GM12878 (cell line): ENCODE measurements at regions not wholly inside any gene's neighbourhood (a gene's known extent, or its start where the extent isn't known, plus 50 kb on each side); places are given as distances from the start of the nearest gene placed in this dataset.
"Not testable (repeated sequence)": the region's sequence is repeated elsewhere in the genome, so short reads cannot be mapped to it uniquely, and the experiment has no call there.

ENCODE experiments used
- ATAC-seq: fragments of 200-7000 bp; cut with Tn5 transposase; 3 replicates; pipeline ENCODE4 v1.9.1; 2020; ENCODE audit warnings: mild to moderate bottlenecking, moderate library complexity
- BruUV-seq: library from RNA; stranded (reverse); fragments of 400-500 nt; replicated peaks from 2 replicates; lab custom pipeline; 2021; lab: Mats Ljungman, UMichigan
- CTCF ChIA-PET: fragments of 300-600 bp; sonication (Branson Sonifier 250); formaldehyde crosslinking; extraction: SDS; loops from one replicate; lab custom pipeline; 2021; ENCODE audit warnings: inconsistent platforms; lab: Yijun Ruan, JAX
- POLR2A ChIA-PET: fragments of 350-600 bp; formaldehyde crosslinking; extraction: SDS; loops from one replicate; lab custom pipeline; 2021; ENCODE audit warnings: inconsistent platforms; lab: Charles Lee
- RAD21 ChIA-PET: fragments of 300-600 bp; sonication (Branson Sonifier 250); formaldehyde crosslinking; loops from one replicate; lab custom pipeline; 2023; ENCODE audit warnings: antibody characterized with exemption; ENCODE audit not compliant: unreplicated experiment; lab: Charles Lee
- SMC1A ChIA-PET: fragments of 300-600 bp; sonication (Branson Sonifier 250); formaldehyde crosslinking; loops from one replicate; lab custom pipeline; 2023; ENCODE audit not compliant: unreplicated experiment, uncharacterized antibody; lab: Charles Lee
- DNase-seq: peaks from one replicate; pipeline ENCODE4 v3.0.0-alpha.2; 2011; ENCODE audit warnings: low read depth, low spot score
- FAIRE-seq: peaks from 3 replicates; lab custom pipeline; 2011; peaks lifted over from hg19 to GRCh38; lab: Jason Lieb, UNC
- H2AFZ ChIP-seq: 2 replicates; pipeline ENCODE4 v1.6.0; 2011; ENCODE audit warnings: low read depth, low read length, control low read depth; ENCODE audit not compliant: control insufficient read depth
- H3K27ac ChIP-seq: 2 replicates; pipeline ENCODE4 v1.5.1; 2011; ENCODE audit warnings: control low read depth; ENCODE audit not compliant: control insufficient read depth, insufficient read depth
- H3K27me3 ChIP-seq, 2 experiments: replicated peaks in 1 of 2; 2 replicates each; pipeline versions ENCODE4 v1.6.0 to v1.6.1; 2011; ENCODE audit warnings: low read length in 1 of 2; ENCODE audit not compliant: control insufficient read depth in 2 of 2, insufficient read depth in 2 of 2
- H3K36me3 ChIP-seq, 2 experiments: 2 replicates each; pipeline ENCODE4 v1.5.1; 2011; ENCODE audit warnings: low read length in 1 of 2; ENCODE audit not compliant: control insufficient read depth in 2 of 2, insufficient read depth in 2 of 2
- H3K4me1 ChIP-seq: 2 replicates; pipeline ENCODE4 v1.6.1; 2011; ENCODE audit warnings: mild to moderate bottlenecking, low read length, moderate library complexity, mixed read lengths; ENCODE audit not compliant: control insufficient read depth, insufficient read depth
- H3K4me2 ChIP-seq: 2 replicates; pipeline ENCODE4 v1.6.0; 2011; ENCODE audit warnings: control low read depth; ENCODE audit not compliant: control insufficient read depth, insufficient read depth
- H3K4me3 ChIP-seq: fragments of 200-600 bp; sonication (generic); 2 replicates; pipeline ENCODE4 v1.5.1; 2016
- H3K79me2 ChIP-seq: 2 replicates; pipeline ENCODE4 v1.6.0; 2011; ENCODE audit warnings: low read length; ENCODE audit not compliant: control insufficient read depth, insufficient read depth
- H3K9ac ChIP-seq: 2 replicates; pipeline ENCODE4 v1.8.0; 2011; ENCODE audit warnings: low read length, control low read depth, mixed read lengths; ENCODE audit not compliant: control insufficient read depth, insufficient read depth
- H3K9me3 ChIP-seq: replicated peaks from 3 replicates; pipeline ENCODE4 v1.5.1; 2011; ENCODE audit warnings: mild to moderate bottlenecking, low read length; ENCODE audit not compliant: control insufficient read depth, insufficient read depth
- H4K20me1 ChIP-seq: 2 replicates; pipeline ENCODE4 v1.6.0; 2011; ENCODE audit not compliant: control insufficient read depth, insufficient read depth
- BCL11A ChIP-seq: IDR thresholded peaks from 2 replicates; pipeline ENCODE4 v1.6.1; 2011; ENCODE audit warnings: low read depth, low read length
- CREM ChIP-seq: IDR thresholded peaks from 2 replicates; pipeline ENCODE4 v1.6.1; 2014; ENCODE audit warnings: antibody characterized with exemption, low read depth
- ESRRA ChIP-seq: IDR thresholded peaks from 2 replicates; pipeline ENCODE4 v1.6.1; 2012; ENCODE audit warnings: mild to moderate bottlenecking, low read length, improper control_type of control experiment
- EZH2 ChIP-seq: IDR thresholded peaks from 2 replicates; pipeline ENCODE4 v1.6.1; 2012; ENCODE audit warnings: low read depth, mild to moderate bottlenecking, control low read depth, inconsistent platforms, low read length, borderline replicate concordance; ENCODE audit not compliant: control insufficient read depth
- IRF4 ChIP-seq: IDR thresholded peaks from 2 replicates; pipeline ENCODE4 v1.6.1; 2011; ENCODE audit warnings: low read depth, low read length
- KDM1A ChIP-seq: fragments of 200-600 bp; sonication (generic); IDR thresholded peaks from 2 replicates; pipeline ENCODE4 v1.6.1; 2016; ENCODE audit warnings: borderline replicate concordance
- NR2C1 ChIP-seq: fragments of 450-650 bp; IDR thresholded peaks from 2 replicates; pipeline ENCODE4 v1.6.1; 2017; ENCODE audit warnings: antibody characterized with exemption, mild to moderate bottlenecking, moderate library complexity
- NRF1 ChIP-seq: conservative IDR thresholded peaks from 2 replicates; pipeline ENCODE4 v1.6.1; 2011; ENCODE audit warnings: mild to moderate bottlenecking, low read depth, low read length, improper control_type of control experiment
- RAD51 ChIP-seq: fragments of 450-650 bp; IDR thresholded peaks from 2 replicates; pipeline ENCODE4 v1.6.1; 2016; ENCODE audit warnings: moderate library complexity, mild to moderate bottlenecking, inconsistent platforms
- TBL1XR1 ChIP-seq: IDR thresholded peaks from 2 replicates; pipeline ENCODE4 v1.6.1; 2012; ENCODE audit warnings: low read depth, low read length, improper control_type of control experiment
- WGBS: methylation state at CpG from one replicate; pipeline ENCODE4 v1.1.6; 2016; ENCODE audit warnings: low lambda C conversion rate; ENCODE audit not compliant: insufficient replicate concordance, insufficient coverage; ENCODE audit errors: missing lambda C conversion rate; 5-methylcytosine and 5-hydroxymethylcytosine counted together
- in situ Hi-C: fragments of 300-500 bp; cut with MboI; formaldehyde crosslinking; loops from 9 replicates; pipeline ENCODE4 v1.14.3; 2018; ENCODE audit warnings: mixed read lengths
- intact Hi-C: fragments of 100-400 bp; cut with micrococcal nuclease; formaldehyde crosslinking; loops from one replicate; pipeline ENCODE4 v1.14.2; 2022; ENCODE audit not compliant: unreplicated experiment
- TF ChIP-seq, protein P1 (sequence below): IDR thresholded peaks from 2 replicates; pipeline ENCODE4 v1.6.1; 2012; ENCODE audit warnings: low read depth, low read length, improper control_type of control experiment
- TF ChIP-seq, protein P2 (sequence below): fragments of 450-650 bp; IDR thresholded peaks from 2 replicates; pipeline ENCODE4 v1.6.1; 2016; ENCODE audit warnings: mild to moderate bottlenecking, moderate library complexity, borderline replicate concordance
- TF ChIP-seq, protein P3 (sequence below): IDR thresholded peaks from 2 replicates; pipeline ENCODE4 v1.6.1; 2012; ENCODE audit warnings: low read depth, low read length, improper control_type of control experiment

DNA sequence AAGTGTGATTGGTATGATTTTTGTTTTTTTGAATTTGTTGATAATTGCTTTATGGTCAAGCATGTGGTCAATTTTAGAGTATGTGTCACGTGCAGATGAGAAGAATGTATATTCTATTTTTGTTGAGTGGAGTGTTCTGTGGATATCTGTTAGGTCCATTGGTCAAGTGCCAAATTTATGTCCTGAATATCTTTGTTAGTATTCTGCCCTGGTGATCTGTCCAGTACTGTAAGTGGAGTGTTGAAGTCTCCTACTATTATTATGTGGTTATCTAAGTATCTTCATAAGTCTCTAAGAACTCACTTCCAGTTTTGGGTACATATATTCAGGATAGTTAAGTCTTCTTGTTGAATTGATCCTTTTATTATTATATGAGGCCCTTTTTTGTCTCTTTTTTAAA, 372.9 kb upstream of the MAOA start:
- Histone ChIP-seq H3K27ac (no peak overlapping the region), H3K4me3 (no peak overlapping the region), H3K79me2 (no peaks in the 10 kb centered on the region), H4K20me1 (no peaks in the 10 kb centered on the region), H3K4me1 (no peaks in the 10 kb centered on the region), H3K36me3 (no peaks in the 10 kb centered on the region), H3K9ac (no peak overlapping the region), H3K4me2 (no peak overlapping the region), H3K9me3 (no peaks in the 10 kb centered on the region; the same call in 1 of the 3 replicates), H3K27me3 (no peaks in the 10 kb centered on the region), H2AFZ (no peak overlapping the region)
- BruUV-seq, result no TSS peak
- WGBS, result 27% methylated on average over 1 of the region's 1 CpG
- FAIRE-seq (no peak), DNase-seq (no peak), ATAC-seq (no peak)
- in situ Hi-C loops, result no loop called here
- intact Hi-C loops, result no loop called here
- ChIA-PET POLR2A (no interaction called here), CTCF (no interaction called here), RAD21 (no interaction called here), SMC1A (no interaction called here)
- no peak for TF ChIP-seq TBL1XR1
- TF ChIP-seq CREM, result no peak
- TF ChIP-seq RAD51, result no peak
- TF ChIP-seq BCL11A, result no peak
- no peak for TF ChIP-seq KDM1A
- TF ChIP-seq, protein P1, sequence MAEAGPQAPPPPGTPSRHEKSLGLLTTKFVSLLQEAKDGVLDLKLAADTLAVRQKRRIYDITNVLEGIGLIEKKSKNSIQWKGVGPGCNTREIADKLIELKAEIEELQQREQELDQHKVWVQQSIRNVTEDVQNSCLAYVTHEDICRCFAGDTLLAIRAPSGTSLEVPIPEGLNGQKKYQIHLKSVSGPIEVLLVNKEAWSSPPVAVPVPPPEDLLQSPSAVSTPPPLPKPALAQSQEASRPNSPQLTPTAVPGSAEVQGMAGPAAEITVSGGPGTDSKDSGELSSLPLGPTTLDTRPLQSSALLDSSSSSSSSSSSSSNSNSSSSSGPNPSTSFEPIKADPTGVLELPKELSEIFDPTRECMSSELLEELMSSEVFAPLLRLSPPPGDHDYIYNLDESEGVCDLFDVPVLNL, result no peak
- TF ChIP-seq, protein P2, sequence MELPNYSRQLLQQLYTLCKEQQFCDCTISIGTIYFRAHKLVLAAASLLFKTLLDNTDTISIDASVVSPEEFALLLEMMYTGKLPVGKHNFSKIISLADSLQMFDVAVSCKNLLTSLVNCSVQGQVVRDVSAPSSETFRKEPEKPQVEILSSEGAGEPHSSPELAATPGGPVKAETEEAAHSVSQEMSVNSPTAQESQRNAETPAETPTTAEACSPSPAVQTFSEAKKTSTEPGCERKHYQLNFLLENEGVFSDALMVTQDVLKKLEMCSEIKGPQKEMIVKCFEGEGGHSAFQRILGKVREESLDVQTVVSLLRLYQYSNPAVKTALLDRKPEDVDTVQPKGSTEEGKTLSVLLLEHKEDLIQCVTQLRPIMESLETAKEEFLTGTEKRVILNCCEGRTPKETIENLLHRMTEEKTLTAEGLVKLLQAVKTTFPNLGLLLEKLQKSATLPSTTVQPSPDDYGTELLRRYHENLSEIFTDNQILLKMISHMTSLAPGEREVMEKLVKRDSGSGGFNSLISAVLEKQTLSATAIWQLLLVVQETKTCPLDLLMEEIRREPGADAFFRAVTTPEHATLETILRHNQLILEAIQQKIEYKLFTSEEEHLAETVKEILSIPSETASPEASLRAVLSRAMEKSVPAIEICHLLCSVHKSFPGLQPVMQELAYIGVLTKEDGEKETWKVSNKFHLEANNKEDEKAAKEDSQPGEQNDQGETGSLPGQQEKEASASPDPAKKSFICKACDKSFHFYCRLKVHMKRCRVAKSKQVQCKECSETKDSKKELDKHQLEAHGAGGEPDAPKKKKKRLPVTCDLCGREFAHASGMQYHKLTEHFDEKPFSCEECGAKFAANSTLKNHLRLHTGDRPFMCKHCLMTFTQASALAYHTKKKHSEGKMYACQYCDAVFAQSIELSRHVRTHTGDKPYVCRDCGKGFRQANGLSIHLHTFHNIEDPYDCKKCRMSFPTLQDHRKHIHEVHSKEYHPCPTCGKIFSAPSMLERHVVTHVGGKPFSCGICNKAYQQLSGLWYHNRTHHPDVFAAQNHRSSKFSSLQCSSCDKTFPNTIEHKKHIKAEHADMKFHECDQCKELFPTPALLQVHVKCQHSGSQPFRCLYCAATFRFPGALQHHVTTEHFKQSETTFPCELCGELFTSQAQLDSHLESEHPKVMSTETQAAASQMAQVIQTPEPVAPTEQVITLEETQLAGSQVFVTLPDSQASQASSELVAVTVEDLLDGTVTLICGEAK, result no peak
- TF ChIP-seq, protein P3, sequence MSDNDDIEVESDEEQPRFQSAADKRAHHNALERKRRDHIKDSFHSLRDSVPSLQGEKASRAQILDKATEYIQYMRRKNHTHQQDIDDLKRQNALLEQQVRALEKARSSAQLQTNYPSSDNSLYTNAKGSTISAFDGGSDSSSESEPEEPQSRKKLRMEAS, result no peak
- no peak for TF ChIP-seq NRF1
- no peak for TF ChIP-seq NR2C1
- no peak for TF ChIP-seq EZH2
- TF ChIP-seq IRF4, result no peak
- no peak for TF ChIP-seq ESRRA

DNA sequence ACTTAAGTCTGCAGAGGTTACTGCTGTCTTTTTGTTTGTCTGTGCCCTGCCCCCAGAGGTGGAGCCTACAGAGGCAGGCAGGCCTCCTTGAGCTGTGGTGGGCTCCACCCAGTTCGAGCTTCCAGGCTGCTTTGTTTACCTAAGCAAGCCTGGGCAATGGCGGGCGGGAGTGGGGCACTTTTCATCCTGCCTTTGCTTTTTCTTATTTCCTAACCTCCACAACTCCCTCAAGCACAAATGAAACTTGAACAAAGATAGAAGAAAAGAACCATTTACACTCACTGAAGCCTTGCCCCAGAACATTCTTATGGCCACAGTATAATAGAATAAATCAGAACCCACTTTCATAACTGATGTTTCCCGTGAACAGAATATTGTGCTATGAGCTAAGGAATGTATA, 344.5 kb upstream of the MAOA start:
- POLR2A ChIA-PET, H3K4me3 ChIP-seq, H3K27ac ChIP-seq, FAIRE-seq, intact Hi-C loops, H3K4me2 ChIP-seq, H3K9me3 ChIP-seq, in situ Hi-C loops, BruUV-seq, H3K27me3 ChIP-seq, ATAC-seq, H3K4me1 ChIP-seq, DNase-seq, H4K20me1 ChIP-seq, CTCF ChIA-PET, H3K9ac ChIP-seq, H3K36me3 ChIP-seq, H2AFZ ChIP-seq, H3K79me2 ChIP-seq, RAD21 ChIA-PET: not testable (repeated sequence)
- WGBS, result 63% methylated on average over 3 of the region's 4 CpGs
- SMC1A ChIA-PET, result interaction anchor here (0.5 kb wide), 1 partner anchor 601 kb away, joined by 3 read pairs; no protein-coding TSS in a partner anchor
